Ishikawa (cell line): ENCODE measurements at regions not wholly inside any gene's neighbourhood (a gene's known extent, or its start where the extent isn't known, plus 50 kb on each side); places are given as distances from the start of the nearest gene placed in this dataset.

Experiments
- CEBPB ChIP-seq: IDR thresholded peaks from 2 replicates; pipeline ENCODE4 v1.6.1; 2012
- EP300 ChIP-seq: IDR thresholded peaks from 2 replicates; pipeline ENCODE4 v1.6.1; 2012; ENCODE audit warnings: borderline replicate concordance
- MAX ChIP-seq: IDR thresholded peaks from 2 replicates; pipeline ENCODE4 v1.6.1; 2012
- NFIC ChIP-seq: IDR thresholded peaks from 2 replicates; pipeline ENCODE4 v1.6.1; 2012
- YY1 ChIP-seq: IDR thresholded peaks from 2 replicates; pipeline ENCODE4 v1.6.1; 2012; ENCODE audit warnings: low read depth

DNA sequence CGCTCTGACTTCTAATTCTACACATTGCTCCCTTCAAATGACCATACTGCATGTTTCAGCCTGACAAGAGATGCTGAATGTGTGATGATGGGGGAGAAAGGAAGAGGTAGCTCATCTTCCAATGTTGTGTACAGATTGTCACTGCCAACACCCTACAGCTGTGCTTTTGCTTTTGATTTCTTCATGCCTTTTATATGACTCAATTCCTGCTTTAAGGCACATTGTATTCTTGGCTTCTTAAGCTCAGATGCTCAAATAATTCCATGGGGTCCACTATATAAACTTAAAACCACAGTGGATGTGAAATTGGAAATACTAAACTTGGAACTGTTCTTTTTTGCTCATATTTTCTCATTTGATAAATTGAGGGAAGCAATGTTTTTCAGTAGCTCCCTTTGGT lies 183.2 kb upstream of the WDFY3 start:
- TF ChIP-seq YY1 (no peak), CEBPB (no peak), EP300 (no peak), MAX (no peak), NFIC (no peak)
